ENCODE measurements at regions not wholly inside any gene's neighbourhood (a gene's known extent, or its start where the extent isn't known, plus 50 kb on each side); places are given as distances from the start of the nearest gene placed in this dataset.

DNA sequence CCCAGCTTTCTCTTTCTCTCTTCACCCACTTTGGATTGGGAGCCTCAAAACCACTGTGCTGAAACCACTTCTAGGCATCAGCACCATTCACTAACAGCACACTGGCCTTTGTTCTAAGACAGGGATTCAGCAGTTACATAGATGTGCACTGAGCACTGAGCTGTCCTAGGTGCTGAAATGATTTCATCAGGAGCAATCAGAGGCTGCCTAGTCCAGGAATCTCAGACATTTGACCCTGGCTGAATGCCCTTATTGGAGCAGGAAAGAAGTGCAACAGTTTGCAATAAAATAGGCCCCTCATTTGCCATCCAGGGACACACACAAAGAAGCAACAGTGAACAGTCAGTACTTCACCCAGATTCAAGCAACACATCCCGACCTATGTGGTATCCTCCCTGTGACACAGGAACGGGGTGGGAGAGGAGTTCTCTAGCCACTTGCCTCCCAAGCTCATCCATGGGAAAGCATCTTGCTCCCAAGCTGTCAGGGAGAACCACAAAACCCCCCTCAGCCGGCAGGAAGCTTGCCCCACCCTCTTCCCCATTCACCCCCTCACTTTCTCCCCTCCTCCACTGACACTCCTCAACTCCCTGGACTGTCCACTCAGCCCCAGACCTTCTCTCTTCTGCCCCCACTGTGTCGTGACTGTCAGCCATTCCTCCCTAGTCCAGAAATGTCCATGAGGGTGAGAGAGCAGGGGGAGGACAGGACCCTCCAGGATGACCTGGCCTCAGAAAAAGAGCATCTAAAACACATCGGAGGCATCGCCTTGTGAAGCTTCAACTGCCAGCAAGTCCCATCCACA is 304.4 kb downstream of the PREX1 start (continued):
- TF ChIP-seq, protein P1, sequence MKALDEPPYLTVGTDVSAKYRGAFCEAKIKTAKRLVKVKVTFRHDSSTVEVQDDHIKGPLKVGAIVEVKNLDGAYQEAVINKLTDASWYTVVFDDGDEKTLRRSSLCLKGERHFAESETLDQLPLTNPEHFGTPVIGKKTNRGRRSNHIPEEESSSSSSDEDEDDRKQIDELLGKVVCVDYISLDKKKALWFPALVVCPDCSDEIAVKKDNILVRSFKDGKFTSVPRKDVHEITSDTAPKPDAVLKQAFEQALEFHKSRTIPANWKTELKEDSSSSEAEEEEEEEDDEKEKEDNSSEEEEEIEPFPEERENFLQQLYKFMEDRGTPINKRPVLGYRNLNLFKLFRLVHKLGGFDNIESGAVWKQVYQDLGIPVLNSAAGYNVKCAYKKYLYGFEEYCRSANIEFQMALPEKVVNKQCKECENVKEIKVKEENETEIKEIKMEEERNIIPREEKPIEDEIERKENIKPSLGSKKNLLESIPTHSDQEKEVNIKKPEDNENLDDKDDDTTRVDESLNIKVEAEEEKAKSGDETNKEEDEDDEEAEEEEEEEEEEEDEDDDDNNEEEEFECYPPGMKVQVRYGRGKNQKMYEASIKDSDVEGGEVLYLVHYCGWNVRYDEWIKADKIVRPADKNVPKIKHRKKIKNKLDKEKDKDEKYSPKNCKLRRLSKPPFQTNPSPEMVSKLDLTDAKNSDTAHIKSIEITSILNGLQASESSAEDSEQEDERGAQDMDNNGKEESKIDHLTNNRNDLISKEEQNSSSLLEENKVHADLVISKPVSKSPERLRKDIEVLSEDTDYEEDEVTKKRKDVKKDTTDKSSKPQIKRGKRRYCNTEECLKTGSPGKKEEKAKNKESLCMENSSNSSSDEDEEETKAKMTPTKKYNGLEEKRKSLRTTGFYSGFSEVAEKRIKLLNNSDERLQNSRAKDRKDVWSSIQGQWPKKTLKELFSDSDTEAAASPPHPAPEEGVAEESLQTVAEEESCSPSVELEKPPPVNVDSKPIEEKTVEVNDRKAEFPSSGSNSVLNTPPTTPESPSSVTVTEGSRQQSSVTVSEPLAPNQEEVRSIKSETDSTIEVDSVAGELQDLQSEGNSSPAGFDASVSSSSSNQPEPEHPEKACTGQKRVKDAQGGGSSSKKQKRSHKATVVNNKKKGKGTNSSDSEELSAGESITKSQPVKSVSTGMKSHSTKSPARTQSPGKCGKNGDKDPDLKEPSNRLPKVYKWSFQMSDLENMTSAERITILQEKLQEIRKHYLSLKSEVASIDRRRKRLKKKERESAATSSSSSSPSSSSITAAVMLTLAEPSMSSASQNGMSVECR (CRISPR knock-in tag; IDR thresholded peaks at IDR 0.05; ENCODE audit: borderline replicate concordance), result peak; percentile 85
- TF ChIP-seq ZNF396 (CRISPR knock-in tag; IDR thresholded peaks at IDR 0.05; ENCODE audit: borderline replicate concordance), result no peak
- TF ChIP-seq, protein P2, sequence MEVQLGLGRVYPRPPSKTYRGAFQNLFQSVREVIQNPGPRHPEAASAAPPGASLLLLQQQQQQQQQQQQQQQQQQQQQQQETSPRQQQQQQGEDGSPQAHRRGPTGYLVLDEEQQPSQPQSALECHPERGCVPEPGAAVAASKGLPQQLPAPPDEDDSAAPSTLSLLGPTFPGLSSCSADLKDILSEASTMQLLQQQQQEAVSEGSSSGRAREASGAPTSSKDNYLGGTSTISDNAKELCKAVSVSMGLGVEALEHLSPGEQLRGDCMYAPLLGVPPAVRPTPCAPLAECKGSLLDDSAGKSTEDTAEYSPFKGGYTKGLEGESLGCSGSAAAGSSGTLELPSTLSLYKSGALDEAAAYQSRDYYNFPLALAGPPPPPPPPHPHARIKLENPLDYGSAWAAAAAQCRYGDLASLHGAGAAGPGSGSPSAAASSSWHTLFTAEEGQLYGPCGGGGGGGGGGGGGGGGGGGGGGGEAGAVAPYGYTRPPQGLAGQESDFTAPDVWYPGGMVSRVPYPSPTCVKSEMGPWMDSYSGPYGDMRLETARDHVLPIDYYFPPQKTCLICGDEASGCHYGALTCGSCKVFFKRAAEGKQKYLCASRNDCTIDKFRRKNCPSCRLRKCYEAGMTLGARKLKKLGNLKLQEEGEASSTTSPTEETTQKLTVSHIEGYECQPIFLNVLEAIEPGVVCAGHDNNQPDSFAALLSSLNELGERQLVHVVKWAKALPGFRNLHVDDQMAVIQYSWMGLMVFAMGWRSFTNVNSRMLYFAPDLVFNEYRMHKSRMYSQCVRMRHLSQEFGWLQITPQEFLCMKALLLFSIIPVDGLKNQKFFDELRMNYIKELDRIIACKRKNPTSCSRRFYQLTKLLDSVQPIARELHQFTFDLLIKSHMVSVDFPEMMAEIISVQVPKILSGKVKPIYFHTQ (CRISPR knock-in tag; IDR thresholded peaks at IDR 0.05), result no peak
- TF ChIP-seq SMAD3 (CRISPR knock-in tag; IDR thresholded peaks at IDR 0.05; ENCODE audit: borderline replicate concordance), result peak; percentile 60; the same call in 1 of the 2 replicates
- no peak for TF ChIP-seq FOXJ3 (CRISPR knock-in tag; IDR thresholded peaks at IDR 0.05; ENCODE audit: borderline replicate concordance)
- TF ChIP-seq, protein P3, sequence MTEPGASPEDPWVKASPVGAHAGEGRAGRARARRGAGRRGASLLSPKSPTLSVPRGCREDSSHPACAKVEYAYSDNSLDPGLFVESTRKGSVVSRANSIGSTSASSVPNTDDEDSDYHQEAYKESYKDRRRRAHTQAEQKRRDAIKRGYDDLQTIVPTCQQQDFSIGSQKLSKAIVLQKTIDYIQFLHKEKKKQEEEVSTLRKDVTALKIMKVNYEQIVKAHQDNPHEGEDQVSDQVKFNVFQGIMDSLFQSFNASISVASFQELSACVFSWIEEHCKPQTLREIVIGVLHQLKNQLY (CRISPR knock-in tag; IDR thresholded peaks at IDR 0.05), result no peak
- TF ChIP-seq GABPB1 (CRISPR knock-in tag; IDR thresholded peaks at IDR 0.05), result peak; percentile 91
- no peak for TF ChIP-seq ZNF121 (CRISPR knock-in tag; IDR thresholded peaks at IDR 0.05)
- TF ChIP-seq ELF4 (CRISPR knock-in tag; IDR thresholded peaks at IDR 0.05; ENCODE audit: low read depth), result no peak
- TF ChIP-seq, protein P4, sequence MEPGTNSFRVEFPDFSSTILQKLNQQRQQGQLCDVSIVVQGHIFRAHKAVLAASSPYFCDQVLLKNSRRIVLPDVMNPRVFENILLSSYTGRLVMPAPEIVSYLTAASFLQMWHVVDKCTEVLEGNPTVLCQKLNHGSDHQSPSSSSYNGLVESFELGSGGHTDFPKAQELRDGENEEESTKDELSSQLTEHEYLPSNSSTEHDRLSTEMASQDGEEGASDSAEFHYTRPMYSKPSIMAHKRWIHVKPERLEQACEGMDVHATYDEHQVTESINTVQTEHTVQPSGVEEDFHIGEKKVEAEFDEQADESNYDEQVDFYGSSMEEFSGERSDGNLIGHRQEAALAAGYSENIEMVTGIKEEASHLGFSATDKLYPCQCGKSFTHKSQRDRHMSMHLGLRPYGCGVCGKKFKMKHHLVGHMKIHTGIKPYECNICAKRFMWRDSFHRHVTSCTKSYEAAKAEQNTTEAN (CRISPR knock-in tag; IDR thresholded peaks at IDR 0.05), result 0 out of 2 replicates have a peak, but pooled peaks have one; percentile 26
- TF ChIP-seq, protein P5, sequence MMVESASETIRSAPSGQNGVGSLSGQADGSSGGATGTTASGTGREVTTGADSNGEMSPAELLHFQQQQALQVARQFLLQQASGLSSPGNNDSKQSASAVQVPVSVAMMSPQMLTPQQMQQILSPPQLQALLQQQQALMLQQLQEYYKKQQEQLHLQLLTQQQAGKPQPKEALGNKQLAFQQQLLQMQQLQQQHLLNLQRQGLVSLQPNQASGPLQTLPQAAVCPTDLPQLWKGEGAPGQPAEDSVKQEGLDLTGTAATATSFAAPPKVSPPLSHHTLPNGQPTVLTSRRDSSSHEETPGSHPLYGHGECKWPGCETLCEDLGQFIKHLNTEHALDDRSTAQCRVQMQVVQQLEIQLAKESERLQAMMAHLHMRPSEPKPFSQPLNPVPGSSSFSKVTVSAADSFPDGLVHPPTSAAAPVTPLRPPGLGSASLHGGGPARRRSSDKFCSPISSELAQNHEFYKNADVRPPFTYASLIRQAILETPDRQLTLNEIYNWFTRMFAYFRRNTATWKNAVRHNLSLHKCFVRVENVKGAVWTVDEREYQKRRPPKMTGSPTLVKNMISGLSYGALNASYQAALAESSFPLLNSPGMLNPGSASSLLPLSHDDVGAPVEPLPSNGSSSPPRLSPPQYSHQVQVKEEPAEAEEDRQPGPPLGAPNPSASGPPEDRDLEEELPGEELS (CRISPR knock-in tag; IDR thresholded peaks at IDR 0.05), result no peak
- peak; percentile 33; the same call in 1 of the 2 replicates for TF ChIP-seq ESRRA (CRISPR knock-in tag; IDR thresholded peaks at IDR 0.05; ENCODE audit: borderline replicate concordance)
- TF ChIP-seq TP53 (CRISPR knock-in tag; IDR thresholded peaks at IDR 0.05), result peak; percentile 70; the same call in 1 of the 2 replicates
- no peak for TF ChIP-seq GRHL2 (CRISPR knock-in tag; IDR thresholded peaks at IDR 0.05; ENCODE audit: insufficient replicate concordance, severe bottlenecking)
- no peak for TF ChIP-seq CBFB (CRISPR knock-in tag; IDR thresholded peaks at IDR 0.05; ENCODE audit: low read depth)
- TF ChIP-seq, protein P6, sequence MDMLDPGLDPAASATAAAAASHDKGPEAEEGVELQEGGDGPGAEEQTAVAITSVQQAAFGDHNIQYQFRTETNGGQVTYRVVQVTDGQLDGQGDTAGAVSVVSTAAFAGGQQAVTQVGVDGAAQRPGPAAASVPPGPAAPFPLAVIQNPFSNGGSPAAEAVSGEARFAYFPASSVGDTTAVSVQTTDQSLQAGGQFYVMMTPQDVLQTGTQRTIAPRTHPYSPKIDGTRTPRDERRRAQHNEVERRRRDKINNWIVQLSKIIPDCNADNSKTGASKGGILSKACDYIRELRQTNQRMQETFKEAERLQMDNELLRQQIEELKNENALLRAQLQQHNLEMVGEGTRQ (CRISPR knock-in tag; IDR thresholded peaks at IDR 0.05), result no peak
- TF ChIP-seq, protein P7, sequence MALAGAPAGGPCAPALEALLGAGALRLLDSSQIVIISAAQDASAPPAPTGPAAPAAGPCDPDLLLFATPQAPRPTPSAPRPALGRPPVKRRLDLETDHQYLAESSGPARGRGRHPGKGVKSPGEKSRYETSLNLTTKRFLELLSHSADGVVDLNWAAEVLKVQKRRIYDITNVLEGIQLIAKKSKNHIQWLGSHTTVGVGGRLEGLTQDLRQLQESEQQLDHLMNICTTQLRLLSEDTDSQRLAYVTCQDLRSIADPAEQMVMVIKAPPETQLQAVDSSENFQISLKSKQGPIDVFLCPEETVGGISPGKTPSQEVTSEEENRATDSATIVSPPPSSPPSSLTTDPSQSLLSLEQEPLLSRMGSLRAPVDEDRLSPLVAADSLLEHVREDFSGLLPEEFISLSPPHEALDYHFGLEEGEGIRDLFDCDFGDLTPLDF (CRISPR knock-in tag; IDR thresholded peaks at IDR 0.05), result 0 out of 2 replicates have a peak, but pooled peaks have one; percentile 41
